H1 (cell line): ENCODE measurements at regions not wholly inside any gene's neighbourhood (a gene's known extent, or its start where the extent isn't known, plus 50 kb on each side); places are given as distances from the start of the nearest gene placed in this dataset.

Experiments
- CTCF ChIP-seq, 3 experiments: IDR thresholded peaks; 1 replicate in 2 of 3; 2 replicates in 1 of 3; pipeline versions ENCODE4 v1.5.1 to v1.6.1; 2011; ENCODE audit warnings: low read length in 3 of 3, mild to moderate bottlenecking in 3 of 3, inconsistent platforms in 2 of 3, low read depth in 1 of 3, moderate library complexity in 1 of 3; ENCODE audit not compliant: insufficient read depth in 1 of 3; ENCODE audit errors: control extremely low read depth in 1 of 3
- RFX5 ChIP-seq: IDR thresholded peaks from 2 replicates; pipeline ENCODE4 v1.6.1; 2011; ENCODE audit warnings: low read depth, low read length, improper control_type of control experiment, borderline replicate concordance

- TF ChIP-seq RFX5, result no peak
- no peak for TF ChIP-seq CTCF (IDR thresholded peaks at IDR 0.05; ENCODE audit: control extremely low read depth in 1 of 3, insufficient read depth in 1 of 3, low read depth in 1 of 3, low read length in 3 of 3)
Observed at GRCh38 chr10:57925045-57925444, 342.6 kb downstream of the IPMK start.
